ENCODE measurements at regions not wholly inside any gene's neighbourhood (a gene's known extent, or its start where the extent isn't known, plus 50 kb on each side); places are given as distances from the start of the nearest gene placed in this dataset.
A peak's percentile ranks its signal among the peaks of the same experiment; 100 is the strongest.
"Not testable (repeated sequence)": the region's sequence is repeated elsewhere in the genome, so short reads cannot be mapped to it uniquely, and the experiment has no call there.

GRCh38 chr7:17437586-17437985 is 139.1 kb downstream of the AHR start:
- DNase-seq: no peak

GRCh38 chr7:17440025-17440784 is 141.8 kb downstream of the AHR start:
- not testable (repeated sequence) for DNase-seq

- no peak for DNase-seq
Measured at GRCh38 chr7:17440831-17441230, 142.4 kb downstream of the AHR start.

- no peak for DNase-seq
Measured at GRCh38 chr7:17441557-17441956, 143.1 kb downstream of the AHR start.

GRCh38 chr7:17444151-17444550 is 145.7 kb downstream of the AHR start:
- no peak for DNase-seq

GRCh38 chr7:17444673-17445072 is 146.2 kb downstream of the AHR start:
- DNase-seq: no peak

GRCh38 chr7:17446340-17446739 is 147.9 kb downstream of the AHR start:
- no peak for DNase-seq

GRCh38 chr7:17447728-17448478 is 149.5 kb downstream of the AHR start:
- DNase-seq: no peak

- DNase-seq: no peak
Measured at GRCh38 chr7:17448479-17449423, 150.3 kb downstream of the AHR start.

- no peak for DNase-seq
Measured at GRCh38 chr7:17456541-17456940, 158.1 kb downstream of the AHR start.

- DNase-seq: no peak
Measured at GRCh38 chr7:17460001-17460400, 161.5 kb downstream of the AHR start.

GRCh38 chr7:17460665-17461064 is 162.2 kb downstream of the AHR start:
- DNase-seq: no peak

- DNase-seq: no peak
Measured at GRCh38 chr7:17462131-17462631, 163.7 kb downstream of the AHR start.

GRCh38 chr7:17463511-17464085 is 165.1 kb downstream of the AHR start:
- DNase-seq: no peak

- peak in 2 of 3 donors; percentile 34 to 50 for DNase-seq
Measured at GRCh38 chr7:17466216-17466615, 167.8 kb downstream of the AHR start.

- DNase-seq: peak in 2 of 3 donors; percentile 25 to 48
Measured at GRCh38 chr7:17467386-17467945, 169.0 kb downstream of the AHR start.

GRCh38 chr7:17471325-17471724 is 172.9 kb downstream of the AHR start:
- no peak for DNase-seq

GRCh38 chr7:17472518-17472917 is 174.1 kb downstream of the AHR start:
- DNase-seq: no peak

GRCh38 chr7:17472939-17473338 is 174.5 kb downstream of the AHR start:
- no peak for DNase-seq

- DNase-seq: no peak
Measured at GRCh38 chr7:17474724-17475344, 176.4 kb downstream of the AHR start.

- no peak for DNase-seq
Measured at GRCh38 chr7:17477182-17477581, 178.7 kb downstream of the AHR start.
